ENCODE measurements at regions not wholly inside any gene's neighbourhood (a gene's known extent, or its start where the extent isn't known, plus 50 kb on each side); places are given as distances from the start of the nearest gene placed in this dataset.

DNA sequence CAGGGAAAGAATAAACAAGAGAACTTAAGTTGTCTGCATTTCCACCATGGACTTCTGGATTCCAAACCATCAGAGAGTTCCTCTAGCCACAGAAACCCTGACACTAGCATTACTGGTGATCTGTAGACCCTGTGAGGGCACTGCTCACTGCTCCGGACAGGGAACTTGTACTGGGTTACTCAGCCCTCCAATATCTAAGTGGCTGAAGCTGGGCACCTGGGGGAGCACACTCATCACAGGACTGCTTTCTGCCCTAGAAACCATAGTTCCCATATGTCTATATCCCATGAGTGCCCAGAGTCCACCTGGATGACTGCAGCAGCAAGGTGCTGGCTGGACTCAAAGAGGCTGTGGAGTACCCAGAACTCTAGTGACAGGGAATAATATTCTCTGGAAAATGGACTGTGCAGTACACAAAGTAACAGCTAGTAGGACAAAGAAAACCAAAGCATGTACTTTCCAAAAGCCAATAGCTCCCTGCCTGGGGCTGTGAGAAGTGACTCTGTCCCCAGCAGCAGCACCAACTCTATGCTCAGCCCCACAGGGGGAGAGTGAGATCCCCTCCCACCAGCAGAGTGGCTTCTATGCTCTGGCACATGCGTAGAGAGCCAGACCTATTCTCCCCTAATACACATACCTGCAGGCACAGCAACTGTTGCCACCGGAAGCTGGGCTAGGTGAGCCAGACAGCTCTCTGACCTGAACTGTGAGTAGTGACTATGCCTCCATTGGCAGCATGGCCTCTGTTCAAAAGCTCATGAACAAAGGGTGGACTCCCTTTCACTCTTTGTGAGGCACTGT lies 472.9 kb upstream of the FTMT start:
- Histone ChIP-seq H3K9ac (ENCODE audit: low read length in 2 of 2) (no peak overlapping the region), H3K4me1 (ENCODE audit: control insufficient read depth, insufficient read depth, low read length) (no peaks in the 10 kb centered on the region), H3K9me3 (ENCODE audit: control insufficient read depth in 2 of 2, low read length in 2 of 2) (peaks cover 0 to 4% of the 10 kb centered on the region in 2 donors), H3K36me3 (ENCODE audit: control insufficient read depth in 2 of 2, insufficient read depth in 2 of 2, low read length in 2 of 2) (no peaks in the 10 kb centered on the region), H3K4me3 (ENCODE audit: low read length in 2 of 2) (no peak overlapping the region), H3K27me3 (ENCODE audit: control insufficient read depth in 1 of 2, insufficient read depth in 2 of 2, low read length in 2 of 2) (no peaks in the 10 kb centered on the region), H3K27ac (ENCODE audit: low read length) (no peak overlapping the region)

DNA sequence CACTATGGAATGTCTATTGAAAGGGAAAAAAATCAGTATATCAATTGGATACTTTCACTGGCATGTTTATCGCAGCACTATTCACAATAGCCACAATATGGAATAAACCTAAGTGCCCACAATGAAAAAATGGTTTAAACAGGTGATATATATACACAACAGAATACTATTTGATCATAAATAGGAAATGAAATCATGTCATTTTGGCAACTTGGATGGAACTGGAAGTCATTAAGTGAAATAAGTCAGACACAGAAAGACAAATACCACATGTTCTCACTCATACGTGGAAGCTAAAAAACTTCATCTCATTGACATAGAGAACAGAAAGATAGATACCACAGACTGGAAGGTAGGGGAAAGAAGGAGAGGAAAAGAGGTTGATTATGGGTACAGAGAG lies 471.6 kb upstream of the FTMT start:
- H3K4me1 ChIP-seq (ENCODE audit: control insufficient read depth, insufficient read depth, low read length): no peaks in the 10 kb centered on the region
- no peaks in the 10 kb centered on the region for H3K27me3 ChIP-seq (ENCODE audit: control insufficient read depth in 1 of 2, insufficient read depth in 2 of 2, low read length in 2 of 2)
- H3K4me3 ChIP-seq (ENCODE audit: low read length in 2 of 2): no peak overlapping the region
- H3K9me3 ChIP-seq (ENCODE audit: control insufficient read depth in 2 of 2, low read length in 2 of 2): peaks cover 0 to 4% of the 10 kb centered on the region in 2 donors
- no peaks in the 10 kb centered on the region for H3K36me3 ChIP-seq (ENCODE audit: control insufficient read depth in 2 of 2, insufficient read depth in 2 of 2, low read length in 2 of 2)
- H3K9ac ChIP-seq (ENCODE audit: low read length in 2 of 2): no peak overlapping the region
- H3K27ac ChIP-seq (ENCODE audit: low read length): no peak overlapping the region

DNA sequence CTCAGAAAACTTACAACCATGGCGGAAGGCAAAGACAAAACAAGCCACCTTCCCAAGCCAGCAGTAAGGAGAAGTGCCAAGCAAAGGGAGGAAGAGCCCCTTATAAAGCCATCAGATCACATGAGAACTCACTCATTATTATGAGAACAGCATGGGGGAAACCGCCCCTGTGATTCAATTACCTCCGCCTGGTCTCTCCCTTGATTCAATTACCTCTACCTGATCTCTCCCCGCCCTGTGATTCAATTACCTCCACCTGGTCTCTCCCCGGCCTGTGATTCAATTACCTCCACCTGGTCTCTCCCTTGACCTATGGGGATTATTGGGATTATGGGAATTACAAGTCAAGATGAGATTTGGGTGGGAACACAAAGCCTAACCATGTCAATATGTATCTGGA lies 467.3 kb upstream of the FTMT start:
- no peak overlapping the region for H3K4me3 ChIP-seq (ENCODE audit: low read length in 2 of 2)
- no peak overlapping the region for H3K27ac ChIP-seq (ENCODE audit: low read length)
- no peaks in the 10 kb centered on the region for H3K9me3 ChIP-seq (ENCODE audit: control insufficient read depth in 2 of 2, low read length in 2 of 2)

GRCh38 chr5:121386334-121386733 lies 465.3 kb upstream of the FTMT start:
- no peak overlapping the region for H3K27ac ChIP-seq (ENCODE audit: low read length)
- H3K4me3 ChIP-seq (ENCODE audit: low read length in 2 of 2): no peak overlapping the region
- H3K4me1 ChIP-seq (ENCODE audit: control insufficient read depth, insufficient read depth, low read length): no peaks in the 10 kb centered on the region
- no peaks in the 10 kb centered on the region for H3K36me3 ChIP-seq (ENCODE audit: control insufficient read depth in 2 of 2, insufficient read depth in 2 of 2, low read length in 2 of 2)
- no peaks in the 10 kb centered on the region for H3K27me3 ChIP-seq (ENCODE audit: control insufficient read depth in 1 of 2, insufficient read depth in 2 of 2, low read length in 2 of 2)
- H3K9me3 ChIP-seq (ENCODE audit: control insufficient read depth in 2 of 2, low read length in 2 of 2): no peaks in the 10 kb centered on the region
- H3K9ac ChIP-seq (ENCODE audit: low read length in 2 of 2): no peak overlapping the region

More for the DNA sequence above, 467.3 kb upstream of the FTMT start:
- Histone ChIP-seq H3K36me3 (ENCODE audit: control insufficient read depth in 2 of 2, insufficient read depth in 2 of 2, low read length in 2 of 2) (no peaks in the 10 kb centered on the region), H3K4me1 (ENCODE audit: control insufficient read depth, insufficient read depth, low read length) (no peaks in the 10 kb centered on the region), H3K9ac (ENCODE audit: low read length in 2 of 2) (no peak overlapping the region), H3K27me3 (ENCODE audit: control insufficient read depth in 1 of 2, insufficient read depth in 2 of 2, low read length in 2 of 2) (no peaks in the 10 kb centered on the region)

DNA sequence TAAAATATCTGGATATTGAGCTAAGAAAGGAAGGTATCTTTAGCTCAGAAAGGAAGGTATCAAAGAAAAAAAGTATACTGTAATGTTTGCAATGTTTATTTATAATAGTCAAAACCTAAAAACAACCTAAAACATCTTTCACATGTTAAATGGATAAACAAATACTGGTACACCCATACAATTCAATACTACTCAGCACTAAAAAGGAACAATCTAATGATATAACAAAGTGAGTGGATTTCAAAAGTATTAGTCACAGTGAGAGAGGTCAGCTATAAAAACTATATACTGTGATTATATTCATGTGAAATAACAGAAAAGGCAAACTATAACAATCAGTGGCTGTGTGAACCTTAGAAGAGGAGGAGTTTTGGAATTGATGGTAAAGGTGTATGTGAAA lies 455.0 kb upstream of the FTMT start:
- Histone ChIP-seq H3K4me3 (ENCODE audit: low read length in 2 of 2) (no peak overlapping the region), H3K27me3 (ENCODE audit: control insufficient read depth in 1 of 2, insufficient read depth in 2 of 2, low read length in 2 of 2) (no peaks in the 10 kb centered on the region), H3K36me3 (ENCODE audit: control insufficient read depth in 2 of 2, insufficient read depth in 2 of 2, low read length in 2 of 2) (no peaks in the 10 kb centered on the region), H3K4me1 (ENCODE audit: control insufficient read depth, insufficient read depth, low read length) (no peaks in the 10 kb centered on the region), H3K27ac (ENCODE audit: low read length) (no peak overlapping the region), H3K9me3 (ENCODE audit: control insufficient read depth in 2 of 2, low read length in 2 of 2) (no peaks in the 10 kb centered on the region), H3K9ac (ENCODE audit: low read length in 2 of 2) (no peak overlapping the region)

DNA sequence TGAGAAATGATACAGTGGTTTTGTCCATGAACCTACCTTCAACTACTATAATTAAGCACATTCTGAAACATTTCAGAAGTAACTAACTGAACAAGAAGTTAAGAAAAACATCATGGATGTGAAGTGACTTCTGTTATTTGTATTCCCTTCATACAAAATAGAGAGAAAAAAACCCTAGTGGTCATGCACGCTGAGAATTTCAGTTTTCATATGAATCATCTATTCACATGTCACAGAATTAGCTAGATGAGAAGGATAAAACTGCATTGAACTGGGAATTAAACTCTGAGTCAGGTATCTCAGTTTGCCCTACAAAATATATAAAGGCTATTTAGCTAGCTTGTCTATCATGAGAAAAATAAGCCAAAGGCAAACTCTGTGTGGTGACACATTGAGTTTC lies 451.8 kb upstream of the FTMT start:
- H3K4me3 ChIP-seq (ENCODE audit: low read length in 2 of 2): no peak overlapping the region
- no peaks in the 10 kb centered on the region for H3K4me1 ChIP-seq (ENCODE audit: control insufficient read depth, insufficient read depth, low read length)
- no peaks in the 10 kb centered on the region for H3K27me3 ChIP-seq (ENCODE audit: control insufficient read depth in 1 of 2, insufficient read depth in 2 of 2, low read length in 2 of 2)
- no peak overlapping the region for H3K27ac ChIP-seq (ENCODE audit: low read length)
- no peak overlapping the region for H3K9ac ChIP-seq (ENCODE audit: low read length in 2 of 2)
- no peaks in the 10 kb centered on the region for H3K9me3 ChIP-seq (ENCODE audit: control insufficient read depth in 2 of 2, low read length in 2 of 2)
- H3K36me3 ChIP-seq (ENCODE audit: control insufficient read depth in 2 of 2, insufficient read depth in 2 of 2, low read length in 2 of 2): no peaks in the 10 kb centered on the region

- Histone ChIP-seq H3K27ac (ENCODE audit: low read length) (no peak overlapping the region), H3K27me3 (ENCODE audit: control insufficient read depth in 1 of 2, insufficient read depth in 2 of 2, low read length in 2 of 2) (no peaks in the 10 kb centered on the region), H3K4me3 (ENCODE audit: low read length in 2 of 2) (no peak overlapping the region), H3K36me3 (ENCODE audit: control insufficient read depth in 2 of 2, insufficient read depth in 2 of 2, low read length in 2 of 2) (no peaks in the 10 kb centered on the region), H3K9me3 (ENCODE audit: control insufficient read depth in 2 of 2, low read length in 2 of 2) (peaks cover 0 to 3% of the 10 kb centered on the region in 2 donors), H3K9ac (ENCODE audit: low read length in 2 of 2) (no peak overlapping the region), H3K4me1 (ENCODE audit: control insufficient read depth, insufficient read depth, low read length) (no peaks in the 10 kb centered on the region)
These were observed 442.9 kb upstream of the FTMT start for GRCh38 chr5:121408778-121409177.

DNA sequence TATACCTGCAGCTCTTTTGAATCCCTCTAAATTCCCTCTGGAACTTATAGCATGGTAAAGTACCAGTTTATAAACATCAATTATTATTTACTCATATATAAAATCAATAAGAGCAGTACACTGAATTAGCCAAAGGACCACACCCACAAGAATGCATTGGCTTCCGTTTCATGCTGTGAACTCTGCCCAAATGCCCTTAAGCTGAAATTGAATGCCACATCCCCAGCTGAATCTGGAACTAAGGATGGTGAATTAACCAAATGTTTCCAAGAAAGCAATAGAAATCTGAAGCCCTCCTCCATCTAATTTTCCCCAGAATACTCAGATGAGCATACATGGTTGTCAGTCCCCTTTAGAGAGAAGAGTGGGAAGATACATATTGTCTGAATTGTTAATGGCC lies 436.4 kb upstream of the FTMT start:
- no peaks in the 10 kb centered on the region for H3K4me1 ChIP-seq (ENCODE audit: control insufficient read depth, insufficient read depth, low read length)
- H3K27me3 ChIP-seq (ENCODE audit: control insufficient read depth in 1 of 2, insufficient read depth in 2 of 2, low read length in 2 of 2): no peaks in the 10 kb centered on the region
- H3K4me3 ChIP-seq (ENCODE audit: low read length in 2 of 2): no peak overlapping the region
- H3K27ac ChIP-seq (ENCODE audit: low read length): no peak overlapping the region
- no peaks in the 10 kb centered on the region for H3K36me3 ChIP-seq (ENCODE audit: control insufficient read depth in 2 of 2, insufficient read depth in 2 of 2, low read length in 2 of 2)
- no peak overlapping the region for H3K9ac ChIP-seq (ENCODE audit: low read length in 2 of 2)
- H3K9me3 ChIP-seq (ENCODE audit: control insufficient read depth in 2 of 2, low read length in 2 of 2): no peaks in the 10 kb centered on the region

DNA sequence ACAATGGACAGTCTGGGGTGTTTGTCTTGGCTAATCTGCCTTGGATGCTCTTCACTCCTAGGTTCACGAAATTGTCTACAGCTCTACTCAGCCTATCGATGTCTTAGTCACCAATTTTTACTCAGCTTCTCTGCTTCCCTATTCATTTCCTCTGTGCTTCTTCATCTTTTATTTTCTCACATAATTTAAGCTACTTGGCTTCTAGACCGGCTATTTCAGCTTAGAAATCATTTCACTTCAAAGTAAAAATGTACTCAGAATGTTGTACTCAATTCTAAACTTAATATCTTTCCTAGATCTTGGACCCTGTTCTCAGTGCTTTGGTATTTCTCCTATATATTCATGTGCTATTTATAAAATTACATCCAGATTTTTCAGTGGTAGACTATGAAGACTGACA lies 430.0 kb upstream of the FTMT start:
- Histone ChIP-seq H3K9me3 (ENCODE audit: control insufficient read depth in 2 of 2, low read length in 2 of 2) (no peaks in the 10 kb centered on the region), H3K9ac (ENCODE audit: low read length in 2 of 2) (no peak overlapping the region)

DNA sequence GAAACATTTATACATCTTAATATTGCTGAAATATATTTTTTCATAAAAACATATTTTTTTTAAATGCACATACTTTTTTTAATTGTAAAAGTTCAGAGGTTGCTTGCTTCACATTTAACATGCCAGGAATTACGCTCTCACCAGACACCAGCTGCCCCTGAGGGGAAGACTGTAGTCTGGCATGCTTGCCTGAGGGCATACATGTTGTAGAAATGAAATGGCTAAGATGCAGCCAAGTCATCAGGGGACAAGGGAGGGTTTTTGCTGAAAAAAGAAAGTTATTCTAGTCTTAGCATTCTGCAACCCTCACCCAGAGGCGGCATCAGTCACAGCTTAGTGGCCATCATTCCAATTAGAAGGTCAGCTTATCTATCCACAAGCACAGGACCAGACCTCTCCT lies 426.7 kb upstream of the FTMT start:
- no peaks in the 10 kb centered on the region for H3K27me3 ChIP-seq (ENCODE audit: control insufficient read depth in 1 of 2, insufficient read depth in 2 of 2, low read length in 2 of 2)
- H3K36me3 ChIP-seq (ENCODE audit: control insufficient read depth in 2 of 2, insufficient read depth in 2 of 2, low read length in 2 of 2): no peaks in the 10 kb centered on the region
- H3K9me3 ChIP-seq (ENCODE audit: control insufficient read depth in 2 of 2, low read length in 2 of 2): no peaks in the 10 kb centered on the region
- H3K9ac ChIP-seq (ENCODE audit: low read length in 2 of 2): no peak overlapping the region
- H3K27ac ChIP-seq (ENCODE audit: low read length): no peak overlapping the region
- no peaks in the 10 kb centered on the region for H3K4me1 ChIP-seq (ENCODE audit: control insufficient read depth, insufficient read depth, low read length)
- no peak overlapping the region for H3K4me3 ChIP-seq (ENCODE audit: low read length in 2 of 2)

More for the DNA sequence above, 430.0 kb upstream of the FTMT start:
- H3K27ac ChIP-seq (ENCODE audit: low read length): no peak overlapping the region
- no peaks in the 10 kb centered on the region for H3K27me3 ChIP-seq (ENCODE audit: control insufficient read depth in 1 of 2, insufficient read depth in 2 of 2, low read length in 2 of 2)
- H3K4me3 ChIP-seq (ENCODE audit: low read length in 2 of 2): no peak overlapping the region
- no peaks in the 10 kb centered on the region for H3K36me3 ChIP-seq (ENCODE audit: control insufficient read depth in 2 of 2, insufficient read depth in 2 of 2, low read length in 2 of 2)
- H3K4me1 ChIP-seq (ENCODE audit: control insufficient read depth, insufficient read depth, low read length): no peaks in the 10 kb centered on the region

DNA sequence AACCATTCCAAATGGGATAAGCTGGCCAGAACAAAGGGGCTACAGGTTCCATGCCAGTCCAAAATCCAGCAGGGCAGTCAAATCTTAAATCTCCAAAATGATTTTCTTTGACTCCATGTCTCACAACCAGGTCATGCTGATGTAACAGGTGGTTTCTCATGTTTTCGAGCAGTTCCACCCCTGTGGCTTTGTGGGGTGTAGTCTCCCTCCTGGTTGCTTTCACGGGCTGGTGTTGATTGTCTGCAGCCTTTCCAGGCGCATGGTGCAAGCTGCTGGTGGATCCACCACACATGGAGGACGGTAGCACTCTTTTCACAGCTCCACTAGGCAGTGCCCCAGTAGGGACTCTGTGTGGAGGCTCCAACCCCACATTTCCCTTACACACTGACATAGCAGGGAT lies 425.5 kb upstream of the FTMT start:
- no peaks in the 10 kb centered on the region for H3K9me3 ChIP-seq (ENCODE audit: control insufficient read depth in 2 of 2, low read length in 2 of 2)
- no peaks in the 10 kb centered on the region for H3K36me3 ChIP-seq (ENCODE audit: control insufficient read depth in 2 of 2, insufficient read depth in 2 of 2, low read length in 2 of 2)
- no peaks in the 10 kb centered on the region for H3K4me1 ChIP-seq (ENCODE audit: control insufficient read depth, insufficient read depth, low read length)
- H3K4me3 ChIP-seq (ENCODE audit: low read length in 2 of 2): no peak overlapping the region
- no peak overlapping the region for H3K9ac ChIP-seq (ENCODE audit: low read length in 2 of 2)
- no peak overlapping the region for H3K27ac ChIP-seq (ENCODE audit: low read length)
- H3K27me3 ChIP-seq (ENCODE audit: control insufficient read depth in 1 of 2, insufficient read depth in 2 of 2, low read length in 2 of 2): no peaks in the 10 kb centered on the region
